ENCODE measurements at regions not wholly inside any gene's neighbourhood (a gene's known extent, or its start where the extent isn't known, plus 50 kb on each side); places are given as distances from the start of the nearest gene placed in this dataset.

GRCh38 chr19:30722761-30723160 lies 350.6 kb downstream of the ZNF536 start (continued):
- TF ChIP-seq NANOG (IDR thresholded peaks at IDR 0.05; ENCODE audit: borderline replicate concordance): no peak

DNA sequence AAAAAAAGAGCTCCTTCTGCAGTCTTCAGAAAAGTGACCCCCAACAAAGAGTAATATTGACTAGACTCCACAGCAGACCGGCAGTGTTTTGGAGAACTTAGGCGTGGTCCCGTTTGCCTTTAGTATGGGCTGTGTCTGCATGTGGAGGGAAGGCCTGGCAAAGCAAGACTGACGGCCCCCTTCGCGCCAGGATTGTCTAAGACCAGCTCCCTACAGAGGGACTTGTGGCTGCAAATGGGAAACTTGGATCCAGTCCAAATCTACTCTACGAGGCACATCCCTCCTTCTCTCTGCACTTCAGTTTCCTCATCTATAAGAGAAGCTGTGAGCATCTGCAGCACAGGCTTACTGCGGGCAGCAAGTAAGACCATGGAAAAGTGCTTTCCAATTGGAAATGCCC lies 350.0 kb downstream of the ZNF536 start:
- Mint-ChIP-seq H3K27ac (no peak overlapping the region), H3K4me3 (no peak overlapping the region), H3K9me3 (no peaks in the 10 kb centered on the region), H3K27me3 (ENCODE audit: insufficient read depth, low read depth, poor library complexity) (peaks cover 5% of the 10 kb centered on the region), H3K4me1 (peaks cover 20% of the 10 kb centered on the region; the same call in 2 of the 3 replicates), H3K36me3 (ENCODE audit: low read depth) (no peaks in the 10 kb centered on the region)
- no peak overlapping the region for H3K4me3 ChIP-seq
- no peak for ATAC-seq
- TF ChIP-seq EZH2 (IDR thresholded peaks at IDR 0.05; ENCODE audit: low read depth, unreplicated experiment): no peak
- TF ChIP-seq POLR2AphosphoS5 (IDR thresholded peaks at IDR 0.05; ENCODE audit: low read depth): no peak
- no peak for TF ChIP-seq JUNB (IDR thresholded peaks at IDR 0.05; ENCODE audit: unreplicated experiment)
- no peak for TF ChIP-seq STAT1 (IDR thresholded peaks at IDR 0.05; ENCODE audit: unreplicated experiment)
- no peak for TF ChIP-seq ZNF114 (CRISPR knock-in tag; IDR thresholded peaks at IDR 0.05)
- TF ChIP-seq CREB1 (CRISPR knock-in tag; IDR thresholded peaks at IDR 0.05; ENCODE audit: low read depth): no peak
- TF ChIP-seq NANOG (IDR thresholded peaks at IDR 0.05; ENCODE audit: borderline replicate concordance): no peak
- TF ChIP-seq, protein P1, sequence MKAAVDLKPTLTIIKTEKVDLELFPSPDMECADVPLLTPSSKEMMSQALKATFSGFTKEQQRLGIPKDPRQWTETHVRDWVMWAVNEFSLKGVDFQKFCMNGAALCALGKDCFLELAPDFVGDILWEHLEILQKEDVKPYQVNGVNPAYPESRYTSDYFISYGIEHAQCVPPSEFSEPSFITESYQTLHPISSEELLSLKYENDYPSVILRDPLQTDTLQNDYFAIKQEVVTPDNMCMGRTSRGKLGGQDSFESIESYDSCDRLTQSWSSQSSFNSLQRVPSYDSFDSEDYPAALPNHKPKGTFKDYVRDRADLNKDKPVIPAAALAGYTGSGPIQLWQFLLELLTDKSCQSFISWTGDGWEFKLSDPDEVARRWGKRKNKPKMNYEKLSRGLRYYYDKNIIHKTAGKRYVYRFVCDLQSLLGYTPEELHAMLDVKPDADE (IDR thresholded peaks at IDR 0.05): no peak
- no peak for TF ChIP-seq EZH2phosphoT487 (IDR thresholded peaks at IDR 0.05; ENCODE audit: unreplicated experiment)
- TF ChIP-seq CTCF (conservative IDR thresholded peaks at IDR 0.05; ENCODE audit: low read depth in 2 of 2): no peak
- TF ChIP-seq ZNF462 (CRISPR knock-in tag; IDR thresholded peaks at IDR 0.05): no peak
- TF ChIP-seq, protein P2, sequence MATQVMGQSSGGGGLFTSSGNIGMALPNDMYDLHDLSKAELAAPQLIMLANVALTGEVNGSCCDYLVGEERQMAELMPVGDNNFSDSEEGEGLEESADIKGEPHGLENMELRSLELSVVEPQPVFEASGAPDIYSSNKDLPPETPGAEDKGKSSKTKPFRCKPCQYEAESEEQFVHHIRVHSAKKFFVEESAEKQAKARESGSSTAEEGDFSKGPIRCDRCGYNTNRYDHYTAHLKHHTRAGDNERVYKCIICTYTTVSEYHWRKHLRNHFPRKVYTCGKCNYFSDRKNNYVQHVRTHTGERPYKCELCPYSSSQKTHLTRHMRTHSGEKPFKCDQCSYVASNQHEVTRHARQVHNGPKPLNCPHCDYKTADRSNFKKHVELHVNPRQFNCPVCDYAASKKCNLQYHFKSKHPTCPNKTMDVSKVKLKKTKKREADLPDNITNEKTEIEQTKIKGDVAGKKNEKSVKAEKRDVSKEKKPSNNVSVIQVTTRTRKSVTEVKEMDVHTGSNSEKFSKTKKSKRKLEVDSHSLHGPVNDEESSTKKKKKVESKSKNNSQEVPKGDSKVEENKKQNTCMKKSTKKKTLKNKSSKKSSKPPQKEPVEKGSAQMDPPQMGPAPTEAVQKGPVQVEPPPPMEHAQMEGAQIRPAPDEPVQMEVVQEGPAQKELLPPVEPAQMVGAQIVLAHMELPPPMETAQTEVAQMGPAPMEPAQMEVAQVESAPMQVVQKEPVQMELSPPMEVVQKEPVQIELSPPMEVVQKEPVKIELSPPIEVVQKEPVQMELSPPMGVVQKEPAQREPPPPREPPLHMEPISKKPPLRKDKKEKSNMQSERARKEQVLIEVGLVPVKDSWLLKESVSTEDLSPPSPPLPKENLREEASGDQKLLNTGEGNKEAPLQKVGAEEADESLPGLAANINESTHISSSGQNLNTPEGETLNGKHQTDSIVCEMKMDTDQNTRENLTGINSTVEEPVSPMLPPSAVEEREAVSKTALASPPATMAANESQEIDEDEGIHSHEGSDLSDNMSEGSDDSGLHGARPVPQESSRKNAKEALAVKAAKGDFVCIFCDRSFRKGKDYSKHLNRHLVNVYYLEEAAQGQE (IDR thresholded peaks at IDR 0.05; ENCODE audit: unreplicated experiment): no peak
- TF ChIP-seq ZNF331 (CRISPR knock-in tag; IDR thresholded peaks at IDR 0.05; ENCODE audit: low read depth): no peak
- H4K20me1 ChIP-seq (replicated peaks; ENCODE audit: insufficient read depth): no peaks in the 10 kb centered on the region
- H3K27me3 ChIP-seq (ENCODE audit: insufficient read depth): 0 out of 2 replicates have a peak, but pooled peaks cover 5% of the 10 kb centered on the region
- H3F3A ChIP-seq (replicated peaks; ENCODE audit: low read depth): no peaks in the 10 kb centered on the region
- H3K4me2 ChIP-seq: no peak overlapping the region
- H3K79me2 ChIP-seq (replicated peaks; ENCODE audit: insufficient read depth): no peaks in the 10 kb centered on the region
- DNase-seq (ENCODE audit: low spot score): no peak
- H3K9me2 ChIP-seq (ENCODE audit: insufficient read depth): no peaks in the 10 kb centered on the region
- H3K36me3 ChIP-seq (ENCODE audit: insufficient read depth): no peaks in the 10 kb centered on the region
- no peak overlapping the region for H3K27ac ChIP-seq (ENCODE audit: low read depth)
- H3K4me1 ChIP-seq (ENCODE audit: insufficient read depth): peaks cover 14% of the 10 kb centered on the region
- no peak overlapping the region for H2AFZ ChIP-seq
